Psoas muscle (tissue), 7 donors: ENCODE measurements at regions not wholly inside any gene's neighbourhood (a gene's known extent, or its start where the extent isn't known, plus 50 kb on each side); places are given as distances from the start of the nearest gene placed in this dataset.

ENCODE experiments used
- ATAC-seq, 4 donors: fragments of 200-7000 bp; cut with Tn5 transposase; one replicate each; pipeline ENCODE4 v1.9.1; 2020; ENCODE audit warnings: moderate library complexity in 3 of 4, mild to moderate bottlenecking in 2 of 4
- DNase-seq, 2 donors: peaks; one replicate each; pipeline ENCODE4 v3.0.0-alpha.2; 2020
- H3K27ac ChIP-seq: fragments of 200-600 bp; one replicate; pipeline ENCODE4 v1.8.0; 2022
- H3K27me3 ChIP-seq, 3 donors: fragments of 200-600 bp in 1 of 3; one replicate each; pipeline versions ENCODE4 v1.6.1 to v1.8.0; 2013 to 2022; ENCODE audit warnings: low read length in 2 of 3, mild to moderate bottlenecking in 2 of 3, moderate library complexity in 1 of 3; ENCODE audit not compliant: insufficient read depth in 3 of 3
- H3K36me3 ChIP-seq, 2 donors: fragments of 200-600 bp in 1 of 2; one replicate each; pipeline versions ENCODE4 v1.6.1 to v1.8.0; 2013 to 2022; ENCODE audit warnings: low read depth in 1 of 2, mild to moderate bottlenecking in 1 of 2, moderate library complexity in 1 of 2; ENCODE audit not compliant: insufficient read depth in 1 of 2
- H3K4me1 ChIP-seq: fragments of 200-600 bp; one replicate; pipeline ENCODE4 v1.8.0; 2022
- H3K4me3 ChIP-seq: fragments of 200-600 bp; one replicate; pipeline ENCODE4 v1.8.0; 2022; ENCODE audit warnings: mild to moderate bottlenecking
- H3K9me3 ChIP-seq: fragments of 200-600 bp; one replicate; pipeline ENCODE4 v1.8.0; 2022
- WGBS, 3 donors: extraction: QIAGEN DNeasy Blood & Tissue Kit; methylation state at CpG; one replicate each; pipeline versions ENCODE4 v1.1.6 to v1.1.7; 2013; 5-methylcytosine and 5-hydroxymethylcytosine counted together
- intact Hi-C, 2 donors: fragments of 100-400 bp; cut with DNase I; formaldehyde crosslinking; loops; one replicate each; pipeline versions ENCODE4 v1.11.0 to v1.14.2; 2022
- TF ChIP-seq, protein P1 (sequence below): fragments of 200-600 bp; IDR thresholded peaks from one replicate; pipeline ENCODE4 v1.8.0; 2022; ENCODE audit warnings: antibody characterized with exemption
- donor health status: healthy with polysubstance abuse.
- donor health status: DM: no; HTN: no; CAD: no; lungs with moderate emphysema.
- donor health status: Bipolar disorder and iron deficiency.
- donor health status: healthy.
- donor health status: DM: yes; HTN: yes; CAD: no.
- donor health status: DM: no; HTN: no; CAD: no.
- donor health status: DM: yes; HTN: yes; CAD: no.

DNA sequence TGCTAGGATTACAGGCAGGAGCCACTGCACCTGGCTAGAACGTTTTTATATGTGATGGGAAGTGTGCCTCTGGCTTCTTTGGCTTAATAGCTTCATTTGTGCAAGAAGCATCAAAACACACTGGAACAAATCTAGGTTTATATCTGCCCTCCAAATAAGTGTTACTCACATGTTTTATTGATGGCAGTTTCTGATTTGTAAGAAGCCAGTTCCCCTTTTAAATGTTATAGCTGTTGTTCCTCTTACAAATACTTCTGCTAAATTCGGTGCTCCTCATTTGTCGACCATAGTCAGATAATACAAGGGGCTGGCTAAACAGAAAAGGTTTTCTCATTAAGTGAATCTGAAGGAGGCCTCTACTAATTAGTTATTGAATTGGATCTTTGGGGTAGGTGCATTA lies 307.1 kb upstream of the SEMA6D start:
- no peak for DNase-seq
- intact Hi-C loops: no loop called here
- H3K27ac ChIP-seq: no peak overlapping the region
- H3K36me3 ChIP-seq: no peaks in the 10 kb centered on the region
- TF ChIP-seq, protein P1, sequence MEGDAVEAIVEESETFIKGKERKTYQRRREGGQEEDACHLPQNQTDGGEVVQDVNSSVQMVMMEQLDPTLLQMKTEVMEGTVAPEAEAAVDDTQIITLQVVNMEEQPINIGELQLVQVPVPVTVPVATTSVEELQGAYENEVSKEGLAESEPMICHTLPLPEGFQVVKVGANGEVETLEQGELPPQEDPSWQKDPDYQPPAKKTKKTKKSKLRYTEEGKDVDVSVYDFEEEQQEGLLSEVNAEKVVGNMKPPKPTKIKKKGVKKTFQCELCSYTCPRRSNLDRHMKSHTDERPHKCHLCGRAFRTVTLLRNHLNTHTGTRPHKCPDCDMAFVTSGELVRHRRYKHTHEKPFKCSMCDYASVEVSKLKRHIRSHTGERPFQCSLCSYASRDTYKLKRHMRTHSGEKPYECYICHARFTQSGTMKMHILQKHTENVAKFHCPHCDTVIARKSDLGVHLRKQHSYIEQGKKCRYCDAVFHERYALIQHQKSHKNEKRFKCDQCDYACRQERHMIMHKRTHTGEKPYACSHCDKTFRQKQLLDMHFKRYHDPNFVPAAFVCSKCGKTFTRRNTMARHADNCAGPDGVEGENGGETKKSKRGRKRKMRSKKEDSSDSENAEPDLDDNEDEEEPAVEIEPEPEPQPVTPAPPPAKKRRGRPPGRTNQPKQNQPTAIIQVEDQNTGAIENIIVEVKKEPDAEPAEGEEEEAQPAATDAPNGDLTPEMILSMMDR: no peak
- no peaks in the 10 kb centered on the region for H3K27me3 ChIP-seq
- peaks cover 7% of the 10 kb centered on the region for H3K4me1 ChIP-seq
- no peak overlapping the region for H3K4me3 ChIP-seq
- H3K9me3 ChIP-seq: no peaks in the 10 kb centered on the region
- no peak for ATAC-seq
- 43 to 64% (median 49%) methylated on average over 3 of the region's 3 CpGs for WGBS, 3 donors

DNA sequence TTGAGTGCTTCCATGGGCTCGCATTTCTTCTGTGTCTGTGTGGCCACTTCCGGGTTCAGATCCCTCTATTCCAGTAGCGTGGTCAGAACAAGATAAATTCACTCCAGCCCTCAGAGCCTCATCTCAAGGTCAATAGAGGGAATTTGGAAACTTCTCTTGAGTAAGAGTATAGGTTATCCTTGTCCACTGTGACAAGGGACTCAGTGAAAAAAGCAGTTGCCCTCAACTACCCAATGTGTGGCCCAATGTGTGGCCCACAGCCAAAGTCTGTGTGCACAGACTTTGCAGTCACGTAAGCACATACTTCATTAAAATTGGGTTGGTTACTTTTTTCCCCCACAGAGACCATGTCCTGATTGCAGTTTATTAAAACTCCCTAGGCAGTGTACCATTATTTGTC lies 305.6 kb upstream of the SEMA6D start:
- Histone ChIP-seq H3K4me3 (no peak overlapping the region), H3K27me3 (no peaks in the 10 kb centered on the region), H3K4me1 (peaks cover 7% of the 10 kb centered on the region), H3K36me3 (no peaks in the 10 kb centered on the region), H3K27ac (no peak overlapping the region), H3K9me3 (no peaks in the 10 kb centered on the region)
- intact Hi-C loops: no loop called here
- WGBS, 3 donors: 80 to 88% (median 87%) methylated on average over 4 of the region's 4 CpGs
- ATAC-seq: no peak
- TF ChIP-seq, protein P1: no peak
- DNase-seq: no peak

DNA sequence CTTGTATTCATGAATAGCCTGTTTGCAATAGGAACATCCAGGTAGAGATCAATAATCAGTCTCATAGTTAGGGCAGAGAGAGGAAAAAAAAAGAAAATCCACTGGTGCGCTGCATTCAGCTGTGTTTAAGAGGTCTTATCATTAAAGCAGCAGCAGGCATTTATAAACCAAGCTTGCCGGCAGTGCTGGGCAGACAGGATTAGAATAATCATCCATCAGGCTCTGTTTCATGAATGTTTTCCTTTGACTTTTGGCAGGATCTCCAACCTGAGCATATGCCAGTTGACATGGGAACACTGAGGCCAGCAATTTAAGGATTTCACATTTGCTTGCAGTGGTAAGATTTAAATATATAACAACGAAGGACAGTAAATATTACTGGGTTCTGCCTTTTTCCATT lies 305.2 kb upstream of the SEMA6D start:
- no peak overlapping the region for H3K4me3 ChIP-seq
- H3K9me3 ChIP-seq: no peaks in the 10 kb centered on the region
- H3K36me3 ChIP-seq: no peaks in the 10 kb centered on the region
- ATAC-seq (no peak), DNase-seq (no peak)
- TF ChIP-seq, protein P1: no peak
- no peak overlapping the region for H3K27ac ChIP-seq
- peaks cover 7% of the 10 kb centered on the region for H3K4me1 ChIP-seq
- intact Hi-C loops: no loop called here
- no peaks in the 10 kb centered on the region for H3K27me3 ChIP-seq
- 40 to 64% (median 50%) methylated on average over 3 of the region's 3 CpGs for WGBS, 3 donors

DNA sequence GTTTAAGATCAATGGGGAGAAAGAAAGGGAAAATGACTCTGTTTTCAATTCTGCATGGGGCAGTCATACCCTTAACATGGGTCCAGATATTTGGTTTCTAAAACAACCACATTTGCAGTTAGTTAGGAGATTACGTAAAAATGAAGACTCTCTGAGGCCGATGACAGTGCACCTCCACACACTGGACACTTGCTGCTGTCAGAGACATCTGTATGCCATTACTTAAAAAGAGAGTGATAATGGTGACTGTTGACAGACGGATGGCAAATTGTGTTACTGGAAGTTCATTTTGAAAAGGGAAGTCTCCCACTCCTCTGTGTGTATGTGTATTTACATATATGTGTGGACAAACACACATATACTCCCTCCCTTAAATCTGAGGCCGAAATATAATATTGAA lies 304.5 kb upstream of the SEMA6D start:
- no peaks in the 10 kb centered on the region for H3K27me3 ChIP-seq
- no peak overlapping the region for H3K4me3 ChIP-seq
- TF ChIP-seq, protein P1: no peak
- H3K27ac ChIP-seq: no peak overlapping the region
- ATAC-seq (no peak), DNase-seq (no peak)
- H3K4me1 ChIP-seq: peaks cover 7% of the 10 kb centered on the region
- intact Hi-C loops: no loop called here
- 93 to 96% (median 94%) methylated on average over 4 of the region's 4 CpGs for WGBS, 3 donors
- H3K9me3 ChIP-seq: no peaks in the 10 kb centered on the region
- H3K36me3 ChIP-seq: no peaks in the 10 kb centered on the region

DNA sequence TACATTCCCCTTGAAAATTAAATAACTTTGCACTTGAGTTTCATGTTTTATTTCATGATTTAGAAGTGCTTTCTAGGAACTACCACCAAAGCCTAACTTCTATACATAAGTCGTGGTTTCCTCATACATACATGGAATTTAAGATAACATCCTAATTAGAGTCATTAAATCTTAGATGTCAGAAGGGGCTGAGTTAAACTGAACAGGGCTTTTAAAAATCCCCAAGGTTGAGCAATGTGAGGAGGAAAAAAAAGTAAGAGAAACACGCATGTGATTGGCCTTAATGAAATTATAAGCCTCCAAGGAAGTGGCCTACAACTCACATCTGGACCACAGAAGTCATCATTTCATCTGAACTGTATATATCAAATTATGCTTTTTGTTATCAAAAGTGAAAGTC lies 303.1 kb upstream of the SEMA6D start:
- H3K27me3 ChIP-seq: no peaks in the 10 kb centered on the region
- ATAC-seq (no peak), DNase-seq (no peak)
- H3K4me1 ChIP-seq: peaks cover 1% of the 10 kb centered on the region
- TF ChIP-seq, protein P1: no peak
- no peaks in the 10 kb centered on the region for H3K36me3 ChIP-seq
- WGBS, 3 donors: 70 to 71% (median 70%) methylated on average over 2 of the region's 2 CpGs
- no peaks in the 10 kb centered on the region for H3K9me3 ChIP-seq
- no peak overlapping the region for H3K27ac ChIP-seq
- intact Hi-C loops: no loop called here
- no peak overlapping the region for H3K4me3 ChIP-seq
